Activated CD8-positive, alpha-beta T cell treated with anti-CD3 and anti-CD28 coated beads for 36 hours (primary cell): ENCODE measurements at regions not wholly inside any gene's neighbourhood (a gene's known extent, or its start where the extent isn't known, plus 50 kb on each side); places are given as distances from the start of the nearest gene placed in this dataset.

Experiments
- ATAC-seq: fragments of 200-7000 bp; cut with Tn5 transposase; one replicate; pipeline ENCODE4 v1.10.0; 2021; ENCODE audit warnings: mild to moderate bottlenecking, moderate library complexity
- CTCF ChIA-PET: fragments of 350-600 bp; sonication (Branson Sonifier 250); formaldehyde crosslinking; loops from one replicate; lab custom pipeline; 2021; ENCODE audit warnings: antibody characterized with exemption; lab: Charles Lee
- POLR2A ChIA-PET: fragments of 350-600 bp; sonication (Branson Sonifier 250); formaldehyde crosslinking; loops from one replicate; lab custom pipeline; 2021; ENCODE audit warnings: antibody characterized with exemption; lab: Charles Lee
- DNase-seq: peaks from one replicate; pipeline ENCODE4 v3.0.0-alpha.2; 2020
- H3K27ac Mint-ChIP-seq: one replicate; pipeline ENCODE4 v1.8.0; 2021; ENCODE audit warnings: mild to moderate bottlenecking, mixed read lengths
- H3K27me3 Mint-ChIP-seq: one replicate; pipeline ENCODE4 v1.8.0; 2021; ENCODE audit warnings: mixed read lengths
- H3K36me3 Mint-ChIP-seq: one replicate; pipeline ENCODE4 v1.8.0; 2021; ENCODE audit warnings: low read depth, mixed read lengths
- H3K4me1 Mint-ChIP-seq: one replicate; pipeline ENCODE4 v1.8.0; 2021; ENCODE audit warnings: low read depth, mixed read lengths
- H3K4me3 Mint-ChIP-seq: one replicate; pipeline ENCODE4 v1.8.0; 2021; ENCODE audit warnings: mild to moderate bottlenecking, moderate library complexity, mixed read lengths
- H3K9me3 Mint-ChIP-seq: one replicate; pipeline ENCODE4 v1.8.0; 2021; ENCODE audit warnings: mixed read lengths
- CTCF ChIP-seq: fragments of 200-600 bp; IDR thresholded peaks from one replicate; pipeline ENCODE4 v1.8.0; 2022; ENCODE audit warnings: antibody characterized with exemption, mild to moderate bottlenecking
- intact Hi-C: fragments of 100-400 bp; cut with micrococcal nuclease; formaldehyde crosslinking; loops from one replicate; pipeline ENCODE4 v1.10.0; 2022

- POLR2A ChIA-PET = no interaction called here
- CTCF ChIA-PET = no interaction called here
- ATAC-seq = no peak
- no peaks in the 10 kb centered on the region for H3K36me3 Mint-ChIP-seq
- H3K27ac Mint-ChIP-seq = no peak overlapping the region
- TF ChIP-seq CTCF = no peak
- no peak overlapping the region for H3K4me3 Mint-ChIP-seq
- H3K4me1 Mint-ChIP-seq = no peaks in the 10 kb centered on the region
- no peak for DNase-seq
- H3K9me3 Mint-ChIP-seq = no peaks in the 10 kb centered on the region
- H3K27me3 Mint-ChIP-seq = no peaks in the 10 kb centered on the region
- intact Hi-C loops = no loop called here
These were observed 132.9 kb upstream of the PTCHD1 start for GRCh38 chrX:23201706-23202105.

GRCh38 chrX:23202326-23202725 is 132.3 kb upstream of the PTCHD1 start:
- H3K4me1 Mint-ChIP-seq = no peaks in the 10 kb centered on the region
- no peak for TF ChIP-seq CTCF
- POLR2A ChIA-PET = interaction anchor here (0.7 kb wide), 1 partner anchor 351 kb away, joined by 3 read pairs; no protein-coding TSS in a partner anchor

GRCh38 chrX:23223169-23223568 is 111.5 kb upstream of the PTCHD1 start:
- intact Hi-C loops = no loop called here
- CTCF ChIA-PET = no interaction called here
- Mint-ChIP-seq H3K36me3 (no peaks in the 10 kb centered on the region), H3K27me3 (no peaks in the 10 kb centered on the region), H3K4me3 (no peak overlapping the region), H3K4me1 (no peaks in the 10 kb centered on the region), H3K27ac (no peak overlapping the region), H3K9me3 (no peaks in the 10 kb centered on the region)
- no peak for ATAC-seq
- POLR2A ChIA-PET = no interaction called here
- DNase-seq = no peak
- TF ChIP-seq CTCF = no peak

More at GRCh38 chrX:23202326-23202725, 132.3 kb upstream of the PTCHD1 start:
- H3K36me3 Mint-ChIP-seq = no peaks in the 10 kb centered on the region
- ATAC-seq = no peak
- H3K27me3 Mint-ChIP-seq = no peaks in the 10 kb centered on the region
- no peak for DNase-seq
- H3K9me3 Mint-ChIP-seq = no peaks in the 10 kb centered on the region
- no peak overlapping the region for H3K27ac Mint-ChIP-seq
- no peak overlapping the region for H3K4me3 Mint-ChIP-seq
- intact Hi-C loops = no loop called here
- CTCF ChIA-PET = no interaction called here

GRCh38 chrX:23228454-23228853 is 106.2 kb upstream of the PTCHD1 start:
- no peak for TF ChIP-seq CTCF
- DNase-seq = no peak
- H3K4me3 Mint-ChIP-seq = no peak overlapping the region
- intact Hi-C loops = no loop called here
- no peaks in the 10 kb centered on the region for H3K36me3 Mint-ChIP-seq
- CTCF ChIA-PET = no interaction called here
- POLR2A ChIA-PET = no interaction called here
- ATAC-seq = no peak
- H3K27me3 Mint-ChIP-seq = no peaks in the 10 kb centered on the region
- H3K9me3 Mint-ChIP-seq = no peaks in the 10 kb centered on the region
- no peak overlapping the region for H3K27ac Mint-ChIP-seq
- peaks cover 2% of the 10 kb centered on the region for H3K4me1 Mint-ChIP-seq

GRCh38 chrX:23228950-23229448 is 105.7 kb upstream of the PTCHD1 start:
- Mint-ChIP-seq H3K27ac (no peak overlapping the region), H3K4me3 (no peak overlapping the region), H3K27me3 (no peaks in the 10 kb centered on the region), H3K36me3 (no peaks in the 10 kb centered on the region), H3K4me1 (peaks cover 2% of the 10 kb centered on the region), H3K9me3 (no peaks in the 10 kb centered on the region)
- TF ChIP-seq CTCF = no peak
- ChIA-PET POLR2A (no interaction called here), CTCF (no interaction called here)
- no peak for ATAC-seq
- no peak for DNase-seq
- intact Hi-C loops = no loop called here
